ENCODE measurements at regions not wholly inside any gene's neighbourhood (a gene's known extent, or its start where the extent isn't known, plus 50 kb on each side); places are given as distances from the start of the nearest gene placed in this dataset.

DNA sequence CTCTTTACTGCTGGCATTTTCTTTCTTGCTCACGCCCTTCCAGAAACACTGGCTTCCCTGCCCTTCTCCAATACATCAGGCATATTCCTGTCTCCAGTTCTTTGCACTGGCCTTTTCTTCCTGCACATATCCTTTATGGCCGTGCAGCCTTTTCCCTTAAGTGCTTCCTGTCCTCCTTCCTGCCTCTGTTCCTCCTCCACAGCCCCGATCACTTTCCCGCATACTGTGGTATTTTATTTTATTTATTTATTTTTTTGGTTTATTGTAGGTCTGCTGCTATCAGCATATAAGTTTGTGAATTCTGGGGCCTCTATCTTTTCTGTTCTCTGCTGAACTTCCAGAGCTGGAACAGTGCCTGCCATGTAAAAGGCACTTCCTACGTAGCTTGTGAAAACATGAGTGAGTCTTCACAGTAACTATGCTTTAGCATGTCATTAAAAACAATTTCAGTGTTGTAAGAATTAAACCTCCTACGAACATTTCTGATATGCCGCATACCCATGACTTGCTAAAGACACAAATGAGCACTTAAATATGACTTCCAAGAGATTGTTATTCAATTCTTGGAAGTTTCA, 289.1 kb downstream of the TRIB2 start:
- Histone ChIP-seq H3K4me3 (ENCODE audit: low read length) (no peak overlapping the region), H3K36me3 (ENCODE audit: control insufficient read depth, insufficient read depth, low read length) (no peaks in the 10 kb centered on the region), H3K4me1 (ENCODE audit: control insufficient read depth, insufficient read depth, low read length) (peaks cover 29% of the 10 kb centered on the region), H3K27ac (ENCODE audit: low read length) (peak overlapping the region; percentile 23), H3K9me3 (replicated peaks; ENCODE audit: control insufficient read depth, low read depth, low read length) (no peaks in the 10 kb centered on the region), H3K27me3 (ENCODE audit: control insufficient read depth, insufficient read depth, low read length) (no peaks in the 10 kb centered on the region)
- WGBS (ENCODE audit: insufficient coverage), result 50% methylated on average over 1 of the region's 7 CpGs
- peak; percentile 75 for DNase-seq

DNA sequence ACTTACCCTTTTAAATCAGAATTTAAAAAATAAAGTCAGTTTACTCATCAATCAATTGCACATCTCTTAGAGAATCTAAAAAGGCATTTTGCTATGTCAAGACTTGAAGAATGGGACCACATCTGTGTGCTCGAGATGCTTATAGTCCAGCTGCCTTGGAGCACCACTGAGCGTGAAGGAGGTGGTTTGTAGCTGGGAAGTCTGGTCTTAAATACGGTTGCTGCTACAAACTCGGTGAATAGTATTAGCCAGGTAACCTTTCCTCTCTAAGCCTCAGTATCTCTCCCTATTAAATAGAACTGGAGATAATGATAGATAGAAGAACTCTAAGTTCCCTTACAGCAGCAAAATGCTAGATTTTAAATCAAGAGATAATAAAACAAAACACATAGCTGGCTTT, 289.7 kb downstream of the TRIB2 start:
- H3K4me3 ChIP-seq (ENCODE audit: low read length), result peak overlapping the region; percentile 24
- peak; percentile 66 for DNase-seq
- no peaks in the 10 kb centered on the region for H3K27me3 ChIP-seq (ENCODE audit: control insufficient read depth, insufficient read depth, low read length)
- no peaks in the 10 kb centered on the region for H3K36me3 ChIP-seq (ENCODE audit: control insufficient read depth, insufficient read depth, low read length)
- H3K9me3 ChIP-seq (replicated peaks; ENCODE audit: control insufficient read depth, low read depth, low read length), result no peaks in the 10 kb centered on the region
- peaks cover 26% of the 10 kb centered on the region for H3K4me1 ChIP-seq (ENCODE audit: control insufficient read depth, insufficient read depth, low read length)
- no CpG with 5 or more reads among the region's 4 CpGs for WGBS (ENCODE audit: insufficient coverage)
- H3K27ac ChIP-seq (ENCODE audit: low read length), result peak overlapping the region; percentile 72

DNA sequence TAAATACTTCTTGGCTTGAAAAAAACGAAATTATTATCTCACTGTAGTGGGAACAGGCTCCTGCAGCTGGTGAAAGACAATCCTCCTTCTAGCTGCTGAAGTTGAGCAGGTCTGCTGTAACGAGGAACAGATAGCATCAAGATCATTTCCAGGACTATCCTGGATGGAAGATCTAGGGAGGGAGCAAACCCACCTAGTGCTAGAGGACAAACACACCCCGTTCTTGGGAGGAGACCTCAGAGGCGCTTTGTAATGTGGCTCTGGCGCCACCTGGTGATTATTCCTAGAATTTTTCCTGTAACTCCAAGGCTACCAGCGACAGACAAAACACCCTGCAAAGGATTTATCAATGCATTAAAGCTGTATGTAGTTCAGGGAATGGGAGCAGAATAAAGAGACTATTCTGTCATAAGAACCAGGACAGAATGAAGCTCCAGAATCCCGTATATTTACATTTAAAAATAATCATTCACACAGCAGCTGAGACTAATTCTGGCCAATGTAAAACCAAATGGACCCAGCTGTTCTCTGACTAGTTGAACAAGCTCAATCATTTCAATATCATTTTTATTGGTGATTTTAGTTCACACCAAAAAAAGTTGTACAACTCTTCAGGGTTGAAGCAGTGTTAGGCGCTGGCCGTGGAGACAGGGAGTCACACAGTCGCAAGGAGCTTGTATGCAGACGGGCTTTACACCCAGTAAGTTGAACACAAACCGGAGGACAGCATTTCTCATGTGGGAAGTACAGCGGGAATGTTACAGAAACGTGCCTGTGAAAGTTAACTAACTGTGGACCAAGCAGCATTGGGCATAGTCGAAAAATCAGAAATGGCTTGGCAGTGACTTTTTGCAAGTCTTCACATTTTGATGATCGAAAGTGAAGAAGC, 290.3 kb downstream of the TRIB2 start:
- Histone ChIP-seq H3K27me3 (ENCODE audit: control insufficient read depth, insufficient read depth, low read length) (no peaks in the 10 kb centered on the region), H3K4me1 (ENCODE audit: control insufficient read depth, insufficient read depth, low read length) (peaks cover 21% of the 10 kb centered on the region), H3K9me3 (replicated peaks; ENCODE audit: control insufficient read depth, low read depth, low read length) (no peaks in the 10 kb centered on the region), H3K27ac (ENCODE audit: low read length) (peak overlapping the region; percentile 72), H3K36me3 (ENCODE audit: control insufficient read depth, insufficient read depth, low read length) (no peaks in the 10 kb centered on the region), H3K4me3 (ENCODE audit: low read length) (peak overlapping the region; percentile 24)
- DNase-seq, result peak; percentile 92
- WGBS (ENCODE audit: insufficient coverage), result 37% methylated on average over 9 of the region's 16 CpGs

DNA sequence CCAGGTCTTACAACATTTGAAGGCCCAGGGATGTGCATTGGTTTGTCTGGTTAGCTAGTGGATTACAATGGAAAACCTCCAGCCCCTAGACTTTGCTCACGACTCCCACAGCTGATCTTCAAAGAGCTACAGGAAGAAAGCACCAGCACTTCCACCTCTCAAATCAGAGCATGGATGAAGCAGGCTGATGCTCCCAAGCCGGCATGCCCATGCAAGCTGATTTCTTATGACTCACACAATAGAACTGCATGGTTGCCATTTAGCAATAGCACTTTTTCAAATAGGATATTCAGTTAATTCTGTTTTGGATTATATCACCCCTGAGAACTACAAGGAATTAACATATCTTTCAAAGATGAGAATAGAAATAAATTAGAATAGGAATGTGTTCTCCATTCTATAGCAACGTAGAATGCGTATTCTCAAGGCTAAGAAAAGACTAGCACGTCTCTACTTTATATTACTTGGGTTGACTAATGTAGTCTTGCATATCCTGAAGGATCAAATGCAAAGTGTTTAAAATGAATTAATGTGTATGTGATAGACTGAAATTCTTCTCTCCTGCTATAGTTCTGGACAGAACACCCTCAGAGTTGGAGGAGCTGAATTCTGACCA, 292.4 kb downstream of the TRIB2 start:
- Histone ChIP-seq H3K4me1 (ENCODE audit: control insufficient read depth, insufficient read depth, low read length) (peaks cover 15% of the 10 kb centered on the region), H3K36me3 (ENCODE audit: control insufficient read depth, insufficient read depth, low read length) (no peaks in the 10 kb centered on the region), H3K27me3 (ENCODE audit: control insufficient read depth, insufficient read depth, low read length) (no peaks in the 10 kb centered on the region), H3K9me3 (replicated peaks; ENCODE audit: control insufficient read depth, low read depth, low read length) (no peaks in the 10 kb centered on the region), H3K27ac (ENCODE audit: low read length) (no peak overlapping the region), H3K4me3 (ENCODE audit: low read length) (no peak overlapping the region)
- DNase-seq, result no peak
- WGBS (ENCODE audit: insufficient coverage), result 80% methylated on average over 1 of the region's 5 CpGs

DNA sequence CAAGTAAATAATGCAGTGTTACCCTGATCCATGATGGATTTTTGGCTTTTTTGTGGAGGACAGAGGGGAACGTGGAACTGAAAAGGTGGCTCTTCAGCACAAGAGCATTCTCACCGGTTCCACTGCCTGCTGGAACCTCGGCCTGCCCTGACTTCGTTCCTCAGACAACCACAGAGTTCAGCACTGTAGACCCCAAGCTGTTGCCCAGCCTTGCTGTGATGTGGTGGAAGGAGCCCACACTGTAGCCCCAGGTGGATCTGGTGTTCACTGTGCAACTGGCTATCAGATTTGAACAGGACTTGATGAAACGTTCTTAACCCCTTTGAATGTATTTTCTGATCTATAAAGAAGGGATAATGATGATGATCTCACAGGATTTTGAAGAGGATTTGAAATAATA, 293.5 kb downstream of the TRIB2 start:
- DNase-seq, result no peak
- 91% methylated on average over 4 of the region's 5 CpGs for WGBS (ENCODE audit: insufficient coverage)
- Histone ChIP-seq H3K4me3 (ENCODE audit: low read length) (no peak overlapping the region), H3K27me3 (ENCODE audit: control insufficient read depth, insufficient read depth, low read length) (no peaks in the 10 kb centered on the region), H3K36me3 (ENCODE audit: control insufficient read depth, insufficient read depth, low read length) (no peaks in the 10 kb centered on the region), H3K9me3 (replicated peaks; ENCODE audit: control insufficient read depth, low read depth, low read length) (no peaks in the 10 kb centered on the region), H3K27ac (ENCODE audit: low read length) (no peak overlapping the region), H3K4me1 (ENCODE audit: control insufficient read depth, insufficient read depth, low read length) (peaks cover 16% of the 10 kb centered on the region)

DNA sequence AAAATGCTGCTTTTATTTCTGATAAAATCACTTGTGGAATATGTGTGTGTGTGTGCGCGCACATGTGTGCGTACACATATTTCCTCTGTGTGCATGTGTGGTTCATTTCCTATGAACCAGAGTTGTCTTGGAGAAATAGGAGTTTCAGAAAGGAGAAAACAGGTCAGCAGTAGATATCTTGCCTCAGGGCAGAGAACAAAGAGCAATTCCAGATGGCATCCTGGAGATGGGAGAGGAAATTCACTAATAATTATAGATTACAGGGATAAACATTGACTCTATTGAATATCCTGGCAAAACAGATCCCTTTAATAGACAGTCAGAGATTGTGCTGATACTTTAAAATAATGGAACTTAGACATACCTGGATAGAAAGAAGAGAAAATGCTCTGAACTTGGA, 298.0 kb downstream of the TRIB2 start:
- 74% methylated on average over 3 of the region's 3 CpGs for WGBS (ENCODE audit: insufficient coverage)
- Histone ChIP-seq H3K4me3 (ENCODE audit: low read length) (no peak overlapping the region), H3K27ac (ENCODE audit: low read length) (no peak overlapping the region), H3K27me3 (ENCODE audit: control insufficient read depth, insufficient read depth, low read length) (no peaks in the 10 kb centered on the region), H3K9me3 (replicated peaks; ENCODE audit: control insufficient read depth, low read depth, low read length) (no peaks in the 10 kb centered on the region), H3K4me1 (ENCODE audit: control insufficient read depth, insufficient read depth, low read length) (peaks cover 2% of the 10 kb centered on the region), H3K36me3 (ENCODE audit: control insufficient read depth, insufficient read depth, low read length) (no peaks in the 10 kb centered on the region)
- DNase-seq, result no peak

DNA sequence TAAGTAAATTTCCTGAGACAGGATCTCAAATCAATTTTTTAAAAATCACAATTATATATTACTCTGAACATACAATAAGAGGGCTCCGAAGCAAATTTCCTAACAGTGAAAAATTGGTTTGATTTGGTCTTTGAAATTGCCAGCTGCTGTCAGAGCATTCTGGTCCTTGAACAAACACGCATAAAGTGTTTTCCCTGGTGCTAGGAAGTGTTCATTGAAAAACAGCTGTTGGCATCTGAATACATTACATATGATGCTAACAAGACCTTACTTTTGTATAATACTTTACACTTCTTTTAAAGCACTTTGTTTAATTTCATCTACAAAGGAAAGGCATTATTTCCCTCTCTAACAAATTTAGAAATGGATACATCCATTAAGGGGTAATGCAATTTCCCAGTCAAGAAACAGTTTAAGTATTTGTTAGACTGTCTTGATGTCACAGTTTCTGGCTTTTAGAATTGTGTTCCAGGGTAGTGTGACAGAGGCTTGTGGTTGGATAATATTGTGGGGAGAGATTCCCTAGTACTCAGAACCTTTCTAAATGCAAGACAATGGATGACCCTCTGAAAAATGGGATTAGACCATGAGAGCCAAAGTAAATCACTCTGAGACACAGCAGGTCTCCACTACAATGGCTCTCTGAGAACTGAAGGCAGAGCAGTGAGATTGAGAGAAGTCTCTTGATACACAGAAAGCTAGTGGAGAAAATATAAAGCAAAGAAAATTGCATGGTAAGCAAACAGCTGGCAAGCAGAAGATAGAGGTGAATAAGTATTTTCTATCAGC, 299.0 kb downstream of the TRIB2 start:
- WGBS (ENCODE audit: insufficient coverage), result no CpG with 5 or more reads among the region's 2 CpGs
- Histone ChIP-seq H3K9me3 (replicated peaks; ENCODE audit: control insufficient read depth, low read depth, low read length) (no peaks in the 10 kb centered on the region), H3K27ac (ENCODE audit: low read length) (peak overlapping the region; percentile 4)

DNA sequence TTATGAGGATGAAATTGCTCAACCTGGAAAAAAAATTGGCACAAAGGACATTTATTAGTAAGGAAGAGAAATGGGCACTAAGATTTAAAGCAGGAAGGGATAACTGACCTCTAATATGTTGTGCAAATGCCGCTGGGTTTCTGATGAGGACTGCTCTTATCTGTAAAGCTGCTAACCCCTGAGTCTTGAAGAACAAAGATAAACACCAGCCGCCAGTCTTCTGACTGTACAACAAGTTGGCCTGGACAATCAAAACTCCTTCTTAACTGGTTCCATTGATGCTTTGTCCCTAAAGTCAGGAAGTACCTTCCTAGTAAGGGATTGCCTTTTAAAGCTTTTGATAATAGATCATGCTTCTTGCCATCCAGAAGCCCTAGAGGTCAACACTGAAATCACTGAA, 301.8 kb downstream of the TRIB2 start:
- Histone ChIP-seq H3K4me1 (ENCODE audit: control insufficient read depth, insufficient read depth, low read length) (peaks cover 6% of the 10 kb centered on the region), H3K27me3 (ENCODE audit: control insufficient read depth, insufficient read depth, low read length) (no peaks in the 10 kb centered on the region), H3K27ac (ENCODE audit: low read length) (no peak overlapping the region), H3K9me3 (replicated peaks; ENCODE audit: control insufficient read depth, low read depth, low read length) (no peaks in the 10 kb centered on the region), H3K4me3 (ENCODE audit: low read length) (no peak overlapping the region), H3K36me3 (ENCODE audit: control insufficient read depth, insufficient read depth, low read length) (no peaks in the 10 kb centered on the region)
- no peak for DNase-seq
- 71% methylated on average over 1 of the region's 2 CpGs for WGBS (ENCODE audit: insufficient coverage)

More for the DNA sequence above, 299.0 kb downstream of the TRIB2 start:
- Histone ChIP-seq H3K36me3 (ENCODE audit: control insufficient read depth, insufficient read depth, low read length) (no peaks in the 10 kb centered on the region), H3K4me1 (ENCODE audit: control insufficient read depth, insufficient read depth, low read length) (peaks cover 3% of the 10 kb centered on the region), H3K4me3 (ENCODE audit: low read length) (no peak overlapping the region), H3K27me3 (ENCODE audit: control insufficient read depth, insufficient read depth, low read length) (no peaks in the 10 kb centered on the region)
- DNase-seq, result peak; percentile 45

DNA sequence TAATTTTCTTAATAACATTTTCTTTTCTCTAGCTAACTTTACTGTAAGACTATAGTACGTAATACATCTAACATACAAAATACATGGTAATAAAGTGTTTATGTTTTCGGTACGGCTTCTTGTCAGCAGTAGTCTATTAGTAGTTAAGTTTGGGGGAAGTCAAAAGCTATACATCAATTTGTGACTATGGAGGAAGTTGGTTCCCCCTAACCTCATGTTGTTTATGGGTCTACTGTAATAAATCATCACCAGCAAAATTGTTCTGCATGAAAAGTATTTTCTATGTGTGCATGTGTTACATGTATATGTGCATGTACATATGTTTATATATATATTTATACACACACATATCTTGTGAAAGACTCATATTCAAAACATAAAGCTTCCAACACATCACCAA, 303.0 kb downstream of the TRIB2 start:
- Histone ChIP-seq H3K4me3 (ENCODE audit: low read length) (no peak overlapping the region), H3K27ac (ENCODE audit: low read length) (no peak overlapping the region), H3K4me1 (ENCODE audit: control insufficient read depth, insufficient read depth, low read length) (peaks cover 5% of the 10 kb centered on the region), H3K36me3 (ENCODE audit: control insufficient read depth, insufficient read depth, low read length) (no peaks in the 10 kb centered on the region), H3K9me3 (replicated peaks; ENCODE audit: control insufficient read depth, low read depth, low read length) (no peaks in the 10 kb centered on the region), H3K27me3 (ENCODE audit: control insufficient read depth, insufficient read depth, low read length) (no peaks in the 10 kb centered on the region)
- DNase-seq, result no peak
- no CpG with 5 or more reads among the region's 3 CpGs for WGBS (ENCODE audit: insufficient coverage)

DNA sequence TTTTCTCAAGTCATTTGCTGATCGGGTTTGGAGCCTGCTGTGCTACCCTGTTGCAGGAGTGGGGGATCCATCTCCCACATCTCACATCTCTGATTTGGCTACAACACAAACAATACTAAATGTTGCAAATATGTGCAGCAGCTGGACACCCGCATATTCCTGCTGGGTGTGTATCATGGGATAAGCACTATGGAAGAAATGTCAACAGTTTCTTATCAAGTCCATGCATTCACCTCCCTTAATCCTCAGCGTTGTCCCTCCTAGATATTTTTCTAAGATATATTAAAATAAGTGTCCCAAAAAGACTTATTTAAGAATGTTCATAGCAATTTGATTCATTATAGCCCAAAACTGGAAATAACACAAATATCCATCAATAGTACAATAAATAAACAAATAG, 303.7 kb downstream of the TRIB2 start:
- no peaks in the 10 kb centered on the region for H3K36me3 ChIP-seq (ENCODE audit: control insufficient read depth, insufficient read depth, low read length)
- H3K27ac ChIP-seq (ENCODE audit: low read length), result no peak overlapping the region
- H3K27me3 ChIP-seq (ENCODE audit: control insufficient read depth, insufficient read depth, low read length), result no peaks in the 10 kb centered on the region
- no peak for DNase-seq
- peaks cover 5% of the 10 kb centered on the region for H3K4me1 ChIP-seq (ENCODE audit: control insufficient read depth, insufficient read depth, low read length)
- WGBS (ENCODE audit: insufficient coverage), result 50% methylated on average over 1 of the region's 3 CpGs
- no peaks in the 10 kb centered on the region for H3K9me3 ChIP-seq (replicated peaks; ENCODE audit: control insufficient read depth, low read depth, low read length)
- H3K4me3 ChIP-seq (ENCODE audit: low read length), result no peak overlapping the region
